HEK293 (cell line): ENCODE measurements at regions not wholly inside any gene's neighbourhood (a gene's known extent, or its start where the extent isn't known, plus 50 kb on each side); places are given as distances from the start of the nearest gene placed in this dataset.

Experiments
- CTCF ChIA-PET: fragments of 350-600 bp; formaldehyde crosslinking; extraction: SDS; loops from one replicate; lab custom pipeline; 2021; ENCODE audit warnings: antibody characterized with exemption; lab: Yijun Ruan, JAX
- POLR2A ChIA-PET: fragments of 300-600 bp; formaldehyde crosslinking; extraction: SDS; loops from one replicate; lab custom pipeline; 2020; ENCODE audit warnings: antibody characterized with exemption, inconsistent platforms; lab: Yijun Ruan, JAX
- H3K27ac ChIP-seq: fragments of 200-500 bp; sonication (Bioruptor generic); 2 replicates; pipeline ENCODE4 v1.5.1; 2014; ENCODE audit warnings: low read depth, low read length, control low read depth, inconsistent platforms; ENCODE audit errors: extremely low read depth
- H3K36me3 ChIP-seq, 2 experiments: fragments of 200-500 bp in 1 of 2; sonication (Bioruptor generic) in 1 of 2; 1 replicate in 1 of 2; 2 replicates in 1 of 2; pipeline ENCODE4 v1.5.1; 2014 to 2017; ENCODE audit warnings: inconsistent platforms in 2 of 2, low read length in 2 of 2; ENCODE audit not compliant: control insufficient read depth in 2 of 2, insufficient read depth in 1 of 2
- H3K4me1 ChIP-seq: fragments of 200-500 bp; sonication (Bioruptor generic); 2 replicates; pipeline ENCODE4 v1.5.1; 2014; ENCODE audit warnings: mild to moderate bottlenecking, low read length, inconsistent platforms; ENCODE audit not compliant: control insufficient read depth, insufficient read depth
- H3K4me3 ChIP-seq: 2 replicates; pipeline ENCODE4 v1.5.1; 2011; ENCODE audit warnings: low read depth, mild to moderate bottlenecking, control low read depth, low read length, moderate library complexity
- H3K9me3 ChIP-seq: fragments of 200-500 bp; sonication (Bioruptor generic); 2 replicates; pipeline ENCODE4 v1.5.1; 2014; ENCODE audit warnings: low read depth, low read length, inconsistent platforms; ENCODE audit not compliant: control insufficient read depth, insufficient read depth
- FEZF1 ChIP-seq: fragments of 450-650 bp; formaldehyde crosslinking; IDR thresholded peaks from 2 replicates; pipeline ENCODE4 v1.5.1; 2016; ENCODE audit warnings: missing biosample characterization, missing genetic modification characterization
- HOXD13 ChIP-seq: sonication (generic); formaldehyde crosslinking; IDR thresholded peaks from 2 replicates; pipeline ENCODE4 v1.8.0; 2022; ENCODE audit warnings: missing genetic modification reagents, borderline replicate concordance
- KLF10 ChIP-seq: fragments of 450-650 bp; IDR thresholded peaks from 2 replicates; pipeline ENCODE4 v1.5.1; 2018; ENCODE audit warnings: missing biosample characterization, mild to moderate bottlenecking, missing genetic modification characterization
- KLF8 ChIP-seq: fragments of 450-650 bp; formaldehyde crosslinking; IDR thresholded peaks from 2 replicates; pipeline ENCODE4 v1.5.1; 2016; ENCODE audit warnings: missing biosample characterization, missing genetic modification characterization
- MZF1 ChIP-seq: fragments of 450-650 bp; formaldehyde crosslinking; IDR thresholded peaks from 2 replicates; pipeline ENCODE4 v1.5.1; 2017; ENCODE audit warnings: missing biosample characterization, missing genetic modification characterization, borderline replicate concordance
- SCRT2 ChIP-seq: fragments of 450-650 bp; formaldehyde crosslinking; IDR thresholded peaks from 2 replicates; pipeline ENCODE4 v1.5.1; 2016; ENCODE audit warnings: missing biosample characterization, missing genetic modification characterization
- SETDB1 ChIP-seq: IDR thresholded peaks from one replicate; pipeline ENCODE4 v1.6.1; 2017; ENCODE audit warnings: mild to moderate bottlenecking, low read length, moderate library complexity, mixed read lengths; ENCODE audit not compliant: insufficient read length
- ZNF16 ChIP-seq: fragments of 450-650 bp; formaldehyde crosslinking; IDR thresholded peaks from 2 replicates; pipeline ENCODE4 v1.5.1; 2016; ENCODE audit warnings: low read depth, missing biosample characterization, missing genetic modification characterization
- ZNF202 ChIP-seq: fragments of 450-650 bp; formaldehyde crosslinking; IDR thresholded peaks from 2 replicates; pipeline ENCODE4 v1.5.1; 2016; ENCODE audit warnings: missing biosample characterization, missing genetic modification characterization, borderline replicate concordance
- ZNF350 ChIP-seq: fragments of 450-650 bp; formaldehyde crosslinking; IDR thresholded peaks from 2 replicates; pipeline ENCODE4 v1.5.0; 2017; ENCODE audit warnings: missing biosample characterization, mild to moderate bottlenecking, missing genetic modification characterization
- ZNF404 ChIP-seq: fragments of 450-650 bp; formaldehyde crosslinking; IDR thresholded peaks from 2 replicates; pipeline ENCODE4 v1.5.1; 2017; ENCODE audit warnings: missing biosample characterization, missing genetic modification characterization
- ZNF416 ChIP-seq: fragments of 450-650 bp; formaldehyde crosslinking; IDR thresholded peaks from 2 replicates; pipeline ENCODE4 v1.5.1; 2016; ENCODE audit warnings: missing biosample characterization, missing genetic modification characterization
- ZNF423 ChIP-seq: fragments of 450-650 bp; formaldehyde crosslinking; IDR thresholded peaks from 2 replicates; pipeline ENCODE4 v1.5.1; 2016; ENCODE audit warnings: missing biosample characterization, missing genetic modification characterization
- ZNF521 ChIP-seq: fragments of 450-650 bp; formaldehyde crosslinking; IDR thresholded peaks from 2 replicates; pipeline ENCODE4 v1.5.1; 2017; ENCODE audit warnings: missing biosample characterization, mild to moderate bottlenecking, missing genetic modification characterization
- ZNF624 ChIP-seq: fragments of 450-650 bp; formaldehyde crosslinking; IDR thresholded peaks from 2 replicates; pipeline ENCODE4 v1.5.1; 2017; ENCODE audit warnings: missing biosample characterization, missing genetic modification characterization
- ZNF768 ChIP-seq: fragments of 450-650 bp; formaldehyde crosslinking; IDR thresholded peaks from 2 replicates; pipeline ENCODE4 v1.5.1; 2018; ENCODE audit warnings: missing biosample characterization, mild to moderate bottlenecking, missing genetic modification characterization
- ZNF830 ChIP-seq: fragments of 450-650 bp; IDR thresholded peaks from 2 replicates; pipeline ENCODE4 v1.5.0; 2018; ENCODE audit warnings: missing biosample characterization, missing genetic modification characterization, low read depth, mild to moderate bottlenecking, moderate library complexity
- ZNF843 ChIP-seq: fragments of 450-650 bp; formaldehyde crosslinking; IDR thresholded peaks from 2 replicates; pipeline ENCODE4 v1.5.1; 2016; ENCODE audit warnings: missing biosample characterization, missing genetic modification characterization
- ZSCAN23 ChIP-seq: fragments of 450-650 bp; formaldehyde crosslinking; IDR thresholded peaks from 2 replicates; pipeline ENCODE4 v1.5.1; 2016; ENCODE audit warnings: missing biosample characterization, missing genetic modification characterization
- TF ChIP-seq, protein P1 (sequence below): fragments of 450-650 bp; formaldehyde crosslinking; IDR thresholded peaks from 2 replicates; pipeline ENCODE4 v1.5.1; 2016; ENCODE audit warnings: missing biosample characterization, missing genetic modification characterization, borderline replicate concordance

- ChIA-PET POLR2A (no interaction called here), CTCF (no interaction called here)
- H3K36me3 ChIP-seq = no peaks in the 10 kb centered on the region
- H3K4me3 ChIP-seq = no peak overlapping the region
- H3K4me1 ChIP-seq = no peaks in the 10 kb centered on the region
- no peaks in the 10 kb centered on the region for H3K9me3 ChIP-seq
- no peak overlapping the region for H3K27ac ChIP-seq
- no peak for TF ChIP-seq FEZF1
Observed at GRCh38 chr4:181737744-181738143, 505.5 kb upstream of the TENM3 start.

GRCh38 chr4:181739031-181739430 lies 504.2 kb upstream of the TENM3 start:
- Histone ChIP-seq H3K4me1 (no peaks in the 10 kb centered on the region), H3K27ac (no peak overlapping the region), H3K4me3 (no peak overlapping the region), H3K9me3 (no peaks in the 10 kb centered on the region), H3K36me3 (no peaks in the 10 kb centered on the region)
- POLR2A ChIA-PET = no interaction called here
- CTCF ChIA-PET = no interaction called here
- TF ChIP-seq ZNF350 = no peak
- TF ChIP-seq, protein P1, sequence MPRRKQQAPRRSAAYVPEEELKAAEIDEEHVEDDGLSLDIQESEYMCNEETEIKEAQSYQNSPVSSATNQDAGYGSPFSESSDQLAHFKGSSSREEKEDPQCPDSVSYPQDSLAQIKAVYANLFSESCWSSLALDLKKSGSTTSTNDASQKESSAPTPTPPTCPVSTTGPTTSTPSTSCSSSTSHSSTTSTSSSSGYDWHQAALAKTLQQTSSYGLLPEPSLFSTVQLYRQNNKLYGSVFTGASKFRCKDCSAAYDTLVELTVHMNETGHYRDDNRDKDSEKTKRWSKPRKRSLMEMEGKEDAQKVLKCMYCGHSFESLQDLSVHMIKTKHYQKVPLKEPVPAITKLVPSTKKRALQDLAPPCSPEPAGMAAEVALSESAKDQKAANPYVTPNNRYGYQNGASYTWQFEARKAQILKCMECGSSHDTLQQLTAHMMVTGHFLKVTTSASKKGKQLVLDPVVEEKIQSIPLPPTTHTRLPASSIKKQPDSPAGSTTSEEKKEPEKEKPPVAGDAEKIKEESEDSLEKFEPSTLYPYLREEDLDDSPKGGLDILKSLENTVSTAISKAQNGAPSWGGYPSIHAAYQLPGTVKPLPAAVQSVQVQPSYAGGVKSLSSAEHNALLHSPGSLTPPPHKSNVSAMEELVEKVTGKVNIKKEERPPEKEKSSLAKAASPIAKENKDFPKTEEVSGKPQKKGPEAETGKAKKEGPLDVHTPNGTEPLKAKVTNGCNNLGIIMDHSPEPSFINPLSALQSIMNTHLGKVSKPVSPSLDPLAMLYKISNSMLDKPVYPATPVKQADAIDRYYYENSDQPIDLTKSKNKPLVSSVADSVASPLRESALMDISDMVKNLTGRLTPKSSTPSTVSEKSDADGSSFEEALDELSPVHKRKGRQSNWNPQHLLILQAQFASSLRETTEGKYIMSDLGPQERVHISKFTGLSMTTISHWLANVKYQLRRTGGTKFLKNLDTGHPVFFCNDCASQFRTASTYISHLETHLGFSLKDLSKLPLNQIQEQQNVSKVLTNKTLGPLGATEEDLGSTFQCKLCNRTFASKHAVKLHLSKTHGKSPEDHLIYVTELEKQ (tag by site-specific recombination) = no peak
- TF ChIP-seq ZNF423 (tag by site-specific recombination) = no peak
- TF ChIP-seq ZNF624 (tag by site-specific recombination) = no peak
- no peak for TF ChIP-seq KLF8 (tag by site-specific recombination)
- TF ChIP-seq SCRT2 (tag by site-specific recombination) = no peak
- no peak for TF ChIP-seq ZNF830
- TF ChIP-seq ZNF416 (tag by site-specific recombination) = no peak
- TF ChIP-seq ZNF16 (tag by site-specific recombination) = no peak
- TF ChIP-seq SETDB1 = no peak
- no peak for TF ChIP-seq KLF10 (tag by site-specific recombination)
- TF ChIP-seq MZF1 (tag by site-specific recombination) = no peak
- no peak for TF ChIP-seq ZNF521
- no peak for TF ChIP-seq ZNF202 (tag by site-specific recombination)
- TF ChIP-seq ZSCAN23 = no peak

- H3K4me3 ChIP-seq = no peak overlapping the region
- H3K36me3 ChIP-seq = no peaks in the 10 kb centered on the region
- POLR2A ChIA-PET = no interaction called here
- no peaks in the 10 kb centered on the region for H3K9me3 ChIP-seq
- no peak overlapping the region for H3K27ac ChIP-seq
- no peaks in the 10 kb centered on the region for H3K4me1 ChIP-seq
- TF ChIP-seq ZSCAN23 (no peak), ZNF521 (no peak), ZNF768 (tag by site-specific recombination) (no peak), HOXD13 (CRISPR knock-in tag) (no peak), ZNF843 (no peak), ZNF404 (no peak), KLF10 (tag by site-specific recombination) (no peak)
- CTCF ChIA-PET = no interaction called here
Observed at GRCh38 chr4:181741513-181741912, 501.7 kb upstream of the TENM3 start.
